HL-60 (cell line): ENCODE measurements at regions not wholly inside any gene's neighbourhood (a gene's known extent, or its start where the extent isn't known, plus 50 kb on each side); places are given as distances from the start of the nearest gene placed in this dataset.

Experiments
- POLR2AphosphoS5 ChIP-seq: IDR thresholded peaks from 2 replicates; pipeline ENCODE4 v1.6.1; 2012; ENCODE audit warnings: low read depth
- TF ChIP-seq, protein P1 (sequence below): IDR thresholded peaks from one replicate; pipeline ENCODE4 v1.5.1; 2011; ENCODE audit warnings: low read length, control low read depth, inconsistent platforms; ENCODE audit not compliant: insufficient read depth

DNA sequence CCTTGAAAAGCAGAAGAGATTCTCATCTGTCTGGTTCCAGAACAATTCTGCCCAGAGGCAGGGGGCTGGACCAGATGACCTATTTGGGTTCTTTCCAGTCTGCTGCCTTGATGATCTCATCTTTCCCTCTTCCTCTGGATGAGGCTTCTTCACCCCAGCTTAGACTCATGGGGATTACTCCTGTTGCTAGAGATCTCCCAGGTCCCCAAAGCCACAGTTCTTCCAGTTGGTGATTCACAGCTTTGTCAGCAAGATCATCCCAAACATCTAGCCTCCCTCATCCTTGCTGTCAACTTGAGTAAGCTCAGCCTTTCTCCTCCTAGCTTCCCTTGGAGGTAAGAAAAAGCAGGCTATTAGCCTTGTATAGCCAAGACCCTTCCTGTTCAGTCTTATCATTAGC lies 64.2 kb upstream of the PJA1 start:
- TF ChIP-seq, protein P1, sequence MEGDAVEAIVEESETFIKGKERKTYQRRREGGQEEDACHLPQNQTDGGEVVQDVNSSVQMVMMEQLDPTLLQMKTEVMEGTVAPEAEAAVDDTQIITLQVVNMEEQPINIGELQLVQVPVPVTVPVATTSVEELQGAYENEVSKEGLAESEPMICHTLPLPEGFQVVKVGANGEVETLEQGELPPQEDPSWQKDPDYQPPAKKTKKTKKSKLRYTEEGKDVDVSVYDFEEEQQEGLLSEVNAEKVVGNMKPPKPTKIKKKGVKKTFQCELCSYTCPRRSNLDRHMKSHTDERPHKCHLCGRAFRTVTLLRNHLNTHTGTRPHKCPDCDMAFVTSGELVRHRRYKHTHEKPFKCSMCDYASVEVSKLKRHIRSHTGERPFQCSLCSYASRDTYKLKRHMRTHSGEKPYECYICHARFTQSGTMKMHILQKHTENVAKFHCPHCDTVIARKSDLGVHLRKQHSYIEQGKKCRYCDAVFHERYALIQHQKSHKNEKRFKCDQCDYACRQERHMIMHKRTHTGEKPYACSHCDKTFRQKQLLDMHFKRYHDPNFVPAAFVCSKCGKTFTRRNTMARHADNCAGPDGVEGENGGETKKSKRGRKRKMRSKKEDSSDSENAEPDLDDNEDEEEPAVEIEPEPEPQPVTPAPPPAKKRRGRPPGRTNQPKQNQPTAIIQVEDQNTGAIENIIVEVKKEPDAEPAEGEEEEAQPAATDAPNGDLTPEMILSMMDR: no peak
- no peak for TF ChIP-seq POLR2AphosphoS5
